ENCODE measurements at regions not wholly inside any gene's neighbourhood (a gene's known extent, or its start where the extent isn't known, plus 50 kb on each side); places are given as distances from the start of the nearest gene placed in this dataset.

DNA sequence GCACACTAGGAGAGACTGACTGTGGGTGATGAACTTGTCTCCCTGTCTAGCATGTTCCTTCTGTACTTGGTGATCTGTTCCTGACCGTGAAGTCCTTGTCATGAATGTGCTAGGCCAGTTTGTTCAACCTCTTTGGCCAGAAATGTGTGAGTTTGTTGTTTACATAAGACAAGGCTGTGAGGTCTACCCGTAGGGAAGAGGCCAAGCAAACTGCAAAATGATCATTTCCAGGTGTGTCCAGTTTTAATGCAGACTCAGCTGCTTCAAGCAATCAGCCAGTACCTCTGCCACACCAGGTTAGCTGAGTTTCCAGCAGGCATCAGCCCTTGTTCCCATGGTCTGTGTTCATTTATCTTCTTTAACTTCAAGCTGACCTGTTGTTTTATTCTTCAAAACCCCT, 440.2 kb downstream of the FUT8 start:
- Mint-ChIP-seq H3K4me3 (no peak overlapping the region), H3K9me3 (peaks cover 9% of the 10 kb centered on the region), H3K27ac (no peak overlapping the region), H3K27me3 (ENCODE audit: insufficient read depth) (peaks cover 47% of the 10 kb centered on the region), H3K4me1 (peaks cover 34% of the 10 kb centered on the region), H3K36me3 (ENCODE audit: low read depth) (peaks cover 2% of the 10 kb centered on the region)
- no peak overlapping the region for H3K9ac ChIP-seq (ENCODE audit: extremely low read depth, low read length, poor library complexity, severe bottlenecking)
- 45 to 46% methylated on average over 2 of the region's 2 CpGs for WGBS, 2 experiments (ENCODE audit: insufficient coverage in 1 of 2, insufficient read length in 1 of 2)
- no peak overlapping the region for H3K27ac ChIP-seq (ENCODE audit: low read depth, low read length)
- no peaks in the 10 kb centered on the region for H3K4me1 ChIP-seq (ENCODE audit: control insufficient read depth, insufficient read depth, low read length)
- TF ChIP-seq, protein P1, sequence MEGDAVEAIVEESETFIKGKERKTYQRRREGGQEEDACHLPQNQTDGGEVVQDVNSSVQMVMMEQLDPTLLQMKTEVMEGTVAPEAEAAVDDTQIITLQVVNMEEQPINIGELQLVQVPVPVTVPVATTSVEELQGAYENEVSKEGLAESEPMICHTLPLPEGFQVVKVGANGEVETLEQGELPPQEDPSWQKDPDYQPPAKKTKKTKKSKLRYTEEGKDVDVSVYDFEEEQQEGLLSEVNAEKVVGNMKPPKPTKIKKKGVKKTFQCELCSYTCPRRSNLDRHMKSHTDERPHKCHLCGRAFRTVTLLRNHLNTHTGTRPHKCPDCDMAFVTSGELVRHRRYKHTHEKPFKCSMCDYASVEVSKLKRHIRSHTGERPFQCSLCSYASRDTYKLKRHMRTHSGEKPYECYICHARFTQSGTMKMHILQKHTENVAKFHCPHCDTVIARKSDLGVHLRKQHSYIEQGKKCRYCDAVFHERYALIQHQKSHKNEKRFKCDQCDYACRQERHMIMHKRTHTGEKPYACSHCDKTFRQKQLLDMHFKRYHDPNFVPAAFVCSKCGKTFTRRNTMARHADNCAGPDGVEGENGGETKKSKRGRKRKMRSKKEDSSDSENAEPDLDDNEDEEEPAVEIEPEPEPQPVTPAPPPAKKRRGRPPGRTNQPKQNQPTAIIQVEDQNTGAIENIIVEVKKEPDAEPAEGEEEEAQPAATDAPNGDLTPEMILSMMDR (conservative IDR thresholded peaks at IDR 0.05), result no peak
- DNase-seq, result no peak
- no peak overlapping the region for H3K4me3 ChIP-seq (ENCODE audit: low read length)
- peaks cover 48% of the 10 kb centered on the region for H3K27me3 ChIP-seq (ENCODE audit: control insufficient read depth, insufficient read depth, low read length, poor library complexity, severe bottlenecking)
- H3K36me3 ChIP-seq (ENCODE audit: control insufficient read depth, insufficient read depth, low read length), result no peaks in the 10 kb centered on the region
- no peaks in the 10 kb centered on the region for H3K9me3 ChIP-seq (ENCODE audit: control insufficient read depth, low read length)

DNA sequence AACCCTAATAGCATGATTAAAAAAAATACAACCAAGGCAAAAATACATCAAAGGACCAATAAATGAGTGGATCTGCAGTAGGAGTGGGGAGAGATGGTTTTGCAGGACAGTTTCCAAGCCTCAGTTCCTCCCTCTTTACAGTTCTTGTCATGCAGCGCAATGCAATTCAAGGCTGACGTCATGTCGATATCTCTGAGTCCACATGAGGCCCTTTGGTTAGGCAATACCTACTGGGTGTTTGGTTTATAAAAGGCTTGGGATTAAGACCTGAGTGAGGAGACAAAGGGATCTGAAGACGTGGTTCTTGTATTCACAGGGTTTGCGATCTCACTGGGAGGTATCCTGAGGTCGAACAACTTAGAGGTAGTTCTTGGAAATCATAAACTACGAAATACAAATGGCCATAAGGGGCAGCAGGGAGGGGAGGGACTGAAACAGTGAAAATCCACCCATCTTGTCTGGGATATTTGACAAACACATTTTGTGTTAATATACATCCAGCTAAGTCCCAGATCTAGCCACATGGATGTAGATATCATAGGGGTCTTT, 441.0 kb downstream of the FUT8 start:
- TF ChIP-seq, protein P1 (conservative IDR thresholded peaks at IDR 0.05), result peak; percentile 42
- no peak overlapping the region for H3K9ac ChIP-seq (ENCODE audit: extremely low read depth, low read length, poor library complexity, severe bottlenecking)
- peaks cover 9% of the 10 kb centered on the region for H3K9me3 Mint-ChIP-seq

DNA sequence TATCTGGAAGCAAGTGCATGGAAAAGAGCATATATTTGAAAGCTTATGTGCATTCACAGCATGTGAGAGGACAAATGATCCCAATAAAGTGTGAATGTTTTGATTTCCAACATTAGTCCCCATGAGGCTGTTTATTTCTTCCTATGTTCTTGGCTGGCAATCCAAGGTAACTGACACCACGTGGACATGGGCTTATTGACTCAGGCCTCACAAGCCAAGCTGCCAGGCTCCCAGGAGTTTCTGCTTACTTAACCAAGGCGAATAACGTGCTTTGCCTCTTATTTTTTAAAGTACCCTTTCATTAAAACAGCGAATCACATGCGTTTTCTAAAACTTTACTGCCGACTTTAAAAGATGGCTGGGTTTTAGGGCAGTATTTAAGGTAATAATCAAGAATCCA, 441.7 kb downstream of the FUT8 start:
- Histone ChIP-seq H3K4me3 (ENCODE audit: low read length) (no peak overlapping the region), H3K27ac (ENCODE audit: low read depth, low read length) (no peak overlapping the region), H3K36me3 (ENCODE audit: control insufficient read depth, insufficient read depth, low read length) (no peaks in the 10 kb centered on the region), H3K9ac (ENCODE audit: extremely low read depth, low read length, poor library complexity, severe bottlenecking) (no peak overlapping the region), H3K9me3 (ENCODE audit: control insufficient read depth, low read length) (no peaks in the 10 kb centered on the region), H3K27me3 (ENCODE audit: control insufficient read depth, insufficient read depth, low read length, poor library complexity, severe bottlenecking) (peaks cover 34% of the 10 kb centered on the region), H3K4me1 (ENCODE audit: control insufficient read depth, insufficient read depth, low read length) (no peaks in the 10 kb centered on the region)
- Mint-ChIP-seq H3K27ac (no peak overlapping the region), H3K36me3 (ENCODE audit: low read depth) (peaks cover 4% of the 10 kb centered on the region), H3K4me3 (no peak overlapping the region), H3K27me3 (ENCODE audit: insufficient read depth) (peaks cover 43% of the 10 kb centered on the region), H3K9me3 (peaks cover 14% of the 10 kb centered on the region), H3K4me1 (peaks cover 30% of the 10 kb centered on the region)
- DNase-seq, result no peak
- 93 to 100% methylated on average over 4 to 6 of the region's 6 CpGs for WGBS, 2 experiments (ENCODE audit: insufficient coverage in 1 of 2, insufficient read length in 1 of 2)
- TF ChIP-seq, protein P1 (conservative IDR thresholded peaks at IDR 0.05), result no peak

More for the DNA sequence above, 441.0 kb downstream of the FUT8 start:
- H3K4me1 ChIP-seq (ENCODE audit: control insufficient read depth, insufficient read depth, low read length), result no peaks in the 10 kb centered on the region
- no peaks in the 10 kb centered on the region for H3K9me3 ChIP-seq (ENCODE audit: control insufficient read depth, low read length)
- H3K27ac ChIP-seq (ENCODE audit: low read depth, low read length), result no peak overlapping the region
- peaks cover 41% of the 10 kb centered on the region for H3K27me3 ChIP-seq (ENCODE audit: control insufficient read depth, insufficient read depth, low read length, poor library complexity, severe bottlenecking)
- Mint-ChIP-seq H3K27me3 (ENCODE audit: insufficient read depth) (peaks cover 46% of the 10 kb centered on the region), H3K27ac (no peak overlapping the region), H3K4me3 (no peak overlapping the region), H3K36me3 (ENCODE audit: low read depth) (peaks cover 2% of the 10 kb centered on the region), H3K4me1 (peaks cover 34% of the 10 kb centered on the region)
- peak; percentile 45 for DNase-seq
- H3K36me3 ChIP-seq (ENCODE audit: control insufficient read depth, insufficient read depth, low read length), result no peaks in the 10 kb centered on the region
- 78 to 83% methylated on average over 2 to 7 of the region's 7 CpGs for WGBS, 2 experiments (ENCODE audit: insufficient coverage in 1 of 2, insufficient read length in 1 of 2)
- H3K4me3 ChIP-seq (ENCODE audit: low read length), result no peak overlapping the region

Measured in endodermal cell (in vitro differentiated cells).